Left renal cortex interstitium (tissue), 4 donors: ENCODE measurements at regions not wholly inside any gene's neighbourhood (a gene's known extent, or its start where the extent isn't known, plus 50 kb on each side); places are given as distances from the start of the nearest gene placed in this dataset.
A peak's percentile ranks its signal among the peaks of the same experiment; 100 is the strongest.

Experiments used
- DNase-seq, 4 donors: peaks; one replicate each; pipeline ENCODE4 v3.0.0-alpha.2; 2013; ENCODE audit warnings: low read depth in 4 of 4, low spot score in 2 of 4, missing footprints in 1 of 4

DNA sequence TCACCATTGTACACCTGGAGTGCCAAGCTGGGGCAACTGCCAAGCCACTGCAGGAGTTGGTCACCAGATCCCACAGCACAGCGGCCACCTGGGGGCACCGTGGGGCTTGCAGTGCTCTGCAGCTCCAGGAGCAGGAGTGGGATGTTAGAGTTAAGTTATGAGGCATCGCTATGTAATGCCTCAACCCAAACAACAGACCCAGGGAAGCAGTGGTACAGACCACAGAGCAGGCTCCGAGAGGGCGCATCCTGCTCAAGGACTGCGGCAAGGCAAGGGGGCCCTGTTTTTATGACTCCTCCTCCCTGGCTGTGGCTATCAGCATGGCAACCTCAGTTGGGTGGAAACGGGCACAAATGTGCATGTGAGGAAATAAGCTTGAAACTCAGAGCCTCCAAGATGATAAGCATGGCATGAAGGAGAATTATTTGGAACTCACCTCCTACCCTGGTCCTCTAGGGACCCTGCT is 63.1 kb downstream of the ARL6IP4 start:
- peak in 2 of 4 donors; percentile 46 to 53 for DNase-seq

DNA sequence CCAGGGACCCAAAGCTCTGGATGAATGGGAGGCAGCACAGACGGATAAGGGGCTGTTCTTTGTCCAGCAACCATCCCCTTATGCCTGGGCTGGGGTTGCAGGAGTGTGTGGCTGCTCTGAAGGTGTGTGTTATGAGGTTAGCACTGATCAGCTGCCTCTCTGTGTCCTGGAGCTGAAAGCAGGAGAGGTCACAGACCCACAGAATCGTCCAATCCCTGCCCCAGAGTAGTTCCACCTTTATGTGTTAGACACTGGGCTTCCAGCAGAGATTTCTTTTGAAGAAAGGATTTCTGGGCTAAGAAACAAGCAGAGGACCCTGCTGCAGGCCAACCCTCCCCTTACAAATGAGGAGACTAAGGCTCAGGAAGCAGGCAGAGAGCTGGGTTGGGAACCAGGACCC is 62.4 kb downstream of the ARL6IP4 start:
- DNase-seq: no peak

DNA sequence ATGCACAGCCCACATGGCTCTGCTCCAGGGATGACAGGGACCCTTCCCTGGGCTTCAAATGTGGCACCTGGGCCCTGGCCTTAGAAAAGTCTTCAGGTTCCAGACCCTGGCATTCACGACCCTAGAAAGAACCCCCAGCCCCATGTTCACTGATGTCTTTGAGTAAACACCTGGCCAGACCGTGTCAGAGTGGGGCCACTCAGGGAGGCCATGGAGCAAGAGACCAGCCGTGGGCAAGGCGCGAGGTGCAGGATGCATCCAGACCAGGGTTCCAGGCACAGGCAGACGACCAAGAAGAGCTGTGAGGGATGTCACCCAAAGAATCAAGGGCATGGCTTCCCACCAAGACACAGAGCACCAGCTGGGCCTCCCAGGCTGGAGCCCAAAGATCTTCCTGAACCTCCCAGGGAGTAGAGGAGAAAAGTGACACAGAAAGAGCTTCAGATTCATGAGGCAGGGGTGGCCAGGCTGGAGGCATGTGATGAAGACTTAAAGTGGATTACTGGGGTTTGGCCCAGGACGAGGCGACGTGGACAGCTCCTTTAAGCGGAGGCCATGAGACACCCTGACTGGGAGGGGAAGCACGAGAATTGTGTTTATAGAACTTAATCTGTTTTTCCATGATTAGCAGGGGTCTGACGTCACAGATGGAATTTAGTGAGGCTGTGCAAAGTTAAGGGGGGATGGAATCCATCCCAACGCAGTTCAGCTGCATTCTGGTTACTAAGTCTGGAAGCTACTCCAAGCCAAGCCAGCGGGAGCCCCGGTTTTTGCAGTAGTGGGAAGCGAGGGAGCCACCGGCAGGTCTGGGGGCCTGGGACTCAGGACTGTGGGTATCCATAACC is 61.6 kb downstream of the ARL6IP4 start:
- no peak for DNase-seq

DNA sequence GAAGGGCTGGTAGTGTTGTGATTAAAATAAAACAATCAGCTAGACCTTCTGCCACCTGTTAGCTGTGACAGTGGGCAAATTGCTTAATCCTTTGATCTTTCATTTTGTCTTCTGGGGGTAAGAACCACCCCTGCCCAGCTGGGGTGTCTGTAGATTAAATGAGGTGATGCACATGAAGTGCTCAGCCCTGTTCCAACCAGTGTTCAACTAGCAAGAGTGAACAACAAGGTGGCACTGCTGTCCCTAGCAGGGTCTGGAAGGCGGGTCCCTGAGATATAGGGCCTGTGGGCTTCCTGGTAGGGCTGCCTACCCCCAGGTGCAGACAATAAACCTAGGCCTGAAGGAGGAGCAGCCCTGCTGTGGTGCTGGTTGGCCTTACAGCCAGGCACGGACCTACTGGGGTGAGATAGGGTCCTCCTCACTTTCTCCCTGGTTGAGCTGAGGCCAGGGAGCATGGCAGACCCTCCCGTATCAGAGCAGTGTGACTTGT is 60.6 kb downstream of the ARL6IP4 start:
- DNase-seq: no peak

DNA sequence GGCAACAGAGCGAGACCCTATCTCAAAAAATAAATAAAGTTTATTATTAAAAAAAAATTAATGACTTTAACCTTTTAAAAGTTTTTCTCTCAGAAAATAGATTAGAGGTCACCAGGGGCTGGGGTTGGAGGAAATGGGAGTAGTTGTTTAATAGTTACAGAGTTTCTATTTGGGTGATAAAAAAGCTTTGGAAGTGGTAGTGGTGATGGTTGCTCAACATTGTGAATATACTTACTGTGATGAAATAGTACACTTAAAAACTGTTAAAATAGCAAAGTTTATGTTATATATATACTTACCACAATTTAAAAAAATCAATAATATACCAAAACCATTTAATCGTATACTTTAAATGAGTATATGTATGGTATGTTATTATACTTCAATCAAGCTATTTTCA is 59.6 kb downstream of the ARL6IP4 start:
- DNase-seq: no peak

DNA sequence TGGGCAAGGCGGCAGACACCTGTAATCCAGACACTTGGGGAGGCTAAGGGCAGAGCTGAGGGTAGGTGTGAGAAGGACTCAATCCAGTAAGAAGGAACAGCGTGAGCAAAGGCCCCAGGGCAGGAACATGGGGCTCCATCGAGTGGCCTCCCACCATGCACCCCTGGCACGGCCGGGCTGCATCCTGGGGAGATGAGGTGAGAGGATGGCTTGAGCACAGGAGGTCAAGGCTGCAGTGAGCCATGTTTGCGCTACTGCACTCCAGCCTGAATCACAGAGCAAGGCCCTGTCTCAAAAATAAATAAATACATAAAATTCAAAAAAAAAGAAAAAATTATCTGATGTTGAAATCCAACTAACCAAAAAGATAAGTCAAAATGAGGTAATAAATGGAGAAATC is 58.5 kb downstream of the ARL6IP4 start:
- DNase-seq: no peak

DNA sequence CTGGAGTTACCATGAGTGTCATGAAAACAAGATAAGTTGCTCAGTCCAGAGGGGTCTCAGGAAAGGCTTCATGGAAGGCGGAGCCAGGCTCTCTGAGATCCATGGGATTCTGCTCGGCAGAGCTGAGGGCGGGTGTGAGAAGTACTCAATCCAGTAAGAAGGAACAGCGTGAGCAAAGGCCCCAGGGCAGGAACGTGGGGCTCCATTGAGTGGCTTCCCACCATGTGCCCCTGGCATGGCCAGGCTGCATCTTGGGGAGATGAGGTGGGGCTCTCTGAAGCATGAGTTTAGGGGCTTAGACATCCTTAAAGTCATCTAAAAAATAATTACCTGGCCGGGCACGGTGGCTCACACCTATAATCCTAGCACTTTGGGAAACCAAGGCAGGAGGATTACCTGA is 58.0 kb downstream of the ARL6IP4 start:
- DNase-seq: no peak

DNA sequence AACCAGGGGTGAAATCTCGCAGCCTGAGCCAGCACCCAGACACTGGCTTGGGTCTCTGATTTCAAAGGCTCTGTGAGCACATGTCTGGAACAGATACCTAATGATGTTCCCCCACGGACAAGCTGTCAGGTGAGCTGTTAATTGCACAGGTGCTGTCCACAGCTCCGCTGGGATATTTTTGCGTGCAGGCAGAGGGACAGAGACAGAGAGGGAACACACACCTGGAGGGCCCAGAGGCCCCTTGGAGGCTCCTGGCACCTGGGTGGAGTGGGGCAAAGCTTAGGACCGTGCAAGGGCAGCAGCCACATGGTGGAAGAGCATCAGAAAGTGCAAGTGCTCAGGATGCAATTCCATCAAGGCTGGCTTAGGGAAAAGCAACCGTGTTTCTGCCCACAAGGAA is 57.3 kb downstream of the ARL6IP4 start:
- DNase-seq: no peak

DNA sequence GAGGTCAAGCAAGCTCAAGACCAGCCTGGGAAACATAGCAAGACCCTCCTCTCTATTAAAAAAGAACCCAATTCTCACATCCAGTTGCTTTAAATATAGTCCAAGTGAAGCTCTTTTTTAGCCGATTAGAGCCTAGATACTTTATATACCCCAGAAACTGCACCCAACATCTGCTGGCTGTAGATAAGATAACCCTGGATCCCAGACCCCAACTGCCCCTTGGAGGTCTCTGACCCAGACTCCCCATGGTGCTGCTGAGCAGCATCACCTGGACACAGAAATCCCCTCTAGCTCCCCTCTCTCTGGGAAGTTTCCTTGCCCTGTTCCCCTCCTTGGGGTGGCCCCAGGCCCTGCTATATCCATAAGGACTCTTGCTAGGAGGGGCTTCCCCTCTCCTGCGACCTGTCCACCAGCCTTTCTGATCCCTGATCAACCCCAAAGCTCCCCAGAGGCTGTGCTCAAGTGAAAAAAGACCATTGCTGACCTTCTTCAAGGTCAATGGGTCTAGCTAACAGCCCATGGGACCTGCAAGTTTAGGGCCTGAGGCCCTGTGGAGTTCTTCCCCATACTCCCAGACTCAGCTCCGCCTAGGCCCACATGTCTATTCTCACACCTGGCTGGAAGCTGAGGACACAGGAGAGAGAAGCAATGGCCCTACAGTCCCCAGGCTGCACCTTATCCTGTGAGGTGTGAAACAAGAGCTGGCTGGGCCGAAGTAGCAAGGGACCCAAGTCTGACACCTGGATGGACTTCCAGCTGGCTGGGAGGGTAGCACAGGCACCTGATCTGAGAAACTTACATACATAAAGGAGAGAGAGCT is 56.2 kb downstream of the ARL6IP4 start:
- no peak for DNase-seq

DNA sequence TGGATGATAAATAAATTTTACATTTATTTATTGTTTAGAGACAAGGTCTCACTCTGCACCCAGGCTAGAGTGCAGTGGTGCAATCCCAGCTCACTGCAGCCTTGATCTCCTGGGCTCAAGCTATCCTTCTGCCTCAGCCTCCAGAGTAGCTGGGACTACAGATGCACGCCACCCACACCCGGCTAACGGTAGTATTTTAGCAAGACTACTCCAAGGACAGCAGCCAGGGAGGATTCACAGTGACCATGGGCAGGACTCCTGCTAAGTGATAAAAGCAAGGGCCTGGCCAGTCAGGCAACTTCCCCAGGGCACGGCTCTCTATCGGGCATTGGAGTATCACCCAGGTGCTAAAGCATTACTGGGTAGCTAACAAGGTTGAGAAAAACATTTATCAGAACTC is 55.4 kb downstream of the ARL6IP4 start:
- DNase-seq: no peak

DNA sequence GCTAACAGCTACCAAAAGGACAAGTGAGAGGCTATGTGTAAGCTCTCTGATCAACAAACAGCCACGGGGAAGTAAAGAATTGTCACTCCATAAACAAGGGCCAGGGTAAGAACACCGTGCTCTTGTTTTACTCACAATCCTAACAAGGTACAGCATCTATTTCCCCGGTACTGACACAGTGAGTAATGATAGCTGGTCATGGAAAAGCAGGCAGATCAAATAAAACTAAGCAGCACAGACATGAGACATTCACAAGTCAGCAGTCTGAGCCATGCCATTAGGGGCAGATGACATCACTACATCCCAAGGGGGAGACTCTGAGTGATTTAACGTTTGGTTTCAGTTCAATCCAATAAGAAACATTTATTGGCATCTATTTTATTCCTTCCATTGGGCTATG is 54.4 kb downstream of the ARL6IP4 start:
- DNase-seq: no peak

DNA sequence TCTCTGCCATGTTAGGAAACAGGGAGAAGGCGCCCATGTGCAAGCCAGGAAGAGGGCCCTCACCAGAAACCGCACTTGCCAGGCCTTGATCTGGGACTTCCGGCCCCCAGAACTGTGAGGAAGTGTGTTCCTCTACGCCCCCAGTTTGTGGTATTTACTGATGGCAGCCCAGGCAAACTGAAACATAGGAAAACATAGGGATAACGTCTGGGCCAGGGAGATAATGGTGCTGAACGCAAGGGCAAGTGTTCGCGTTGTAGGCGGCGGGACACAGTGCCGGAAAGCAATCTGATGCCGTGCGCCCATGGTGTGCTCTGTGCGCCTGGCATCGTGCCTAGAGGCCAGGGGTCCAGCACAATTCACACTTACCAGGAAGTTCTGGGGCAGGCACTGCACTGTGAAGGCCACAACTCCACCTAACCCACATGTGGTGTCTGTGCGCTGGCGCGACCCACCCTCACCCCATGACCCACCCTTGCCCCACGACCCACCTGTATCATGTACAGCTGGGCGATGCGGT is 53.6 kb downstream of the ARL6IP4 start:
- DNase-seq: no peak

DNA sequence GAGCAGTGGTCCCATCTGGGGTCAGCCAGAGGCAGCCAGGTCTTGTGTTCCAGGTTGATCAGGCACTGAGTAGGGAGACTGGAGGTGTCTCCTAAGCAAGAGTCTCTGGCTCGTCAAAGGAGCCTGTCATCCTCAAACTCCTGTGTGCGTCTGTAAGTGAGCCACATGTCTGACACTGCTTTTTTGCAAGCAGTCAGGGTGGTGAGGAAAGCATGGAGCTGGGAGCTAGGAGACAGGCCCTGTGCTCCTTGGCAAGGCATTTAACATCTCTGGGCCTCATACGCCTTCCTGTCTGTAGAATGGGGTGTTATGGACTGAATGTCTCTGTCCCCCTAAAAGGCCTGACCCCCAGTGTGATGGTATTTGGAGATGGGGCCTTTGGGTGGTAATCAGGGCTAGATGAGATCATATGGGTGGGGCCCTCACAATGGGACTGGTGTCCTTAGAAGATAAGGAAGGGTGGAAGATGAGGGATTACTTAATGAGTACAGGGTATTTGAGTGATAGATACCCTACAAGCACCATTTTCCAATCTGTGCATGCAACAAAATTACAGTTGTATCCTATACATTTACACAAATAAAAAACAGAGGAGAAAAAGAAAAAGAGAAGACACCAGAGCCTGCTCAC is 53.0 kb downstream of the ARL6IP4 start:
- no peak for DNase-seq

DNA sequence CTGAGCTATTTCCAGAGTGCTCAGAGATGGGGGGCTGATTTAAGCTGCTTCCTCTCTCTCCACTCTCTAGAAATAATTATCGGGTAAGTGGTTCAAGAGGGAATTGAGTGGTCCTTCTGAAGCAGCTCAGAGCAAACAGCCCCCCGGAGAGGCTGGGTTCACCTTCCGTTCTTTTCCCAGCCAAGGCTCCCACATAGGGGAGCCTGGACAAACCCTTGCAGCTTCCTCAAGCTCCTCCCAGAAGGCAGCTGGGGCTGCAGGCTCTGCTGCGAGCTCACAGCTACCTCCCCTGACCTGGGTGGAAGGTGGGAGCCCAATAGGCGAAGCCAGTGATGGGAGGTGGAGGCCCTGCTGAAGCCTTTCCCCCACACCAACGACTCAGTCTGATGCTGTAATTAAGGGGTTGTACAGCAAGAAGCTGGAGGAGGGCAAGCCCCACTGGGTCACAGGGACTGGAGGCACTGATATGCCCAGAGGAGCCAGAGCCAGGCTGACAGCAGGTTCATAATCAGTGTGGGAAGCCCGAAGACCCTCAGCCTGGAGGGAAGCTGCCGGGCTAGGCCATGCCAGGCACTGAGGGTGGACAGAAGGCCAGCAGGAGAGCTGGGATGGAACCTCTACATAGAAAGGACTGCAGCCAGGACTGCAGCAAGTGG is 52.4 kb downstream of the ARL6IP4 start:
- no peak for DNase-seq
